ENCODE measurements at regions not wholly inside any gene's neighbourhood (a gene's known extent, or its start where the extent isn't known, plus 50 kb on each side); places are given as distances from the start of the nearest gene placed in this dataset.

- TF ChIP-seq TEAD4 (CRISPR knock-in tag; IDR thresholded peaks at IDR 0.05): no peak
- TF ChIP-seq NFATC4 (CRISPR knock-in tag; IDR thresholded peaks at IDR 0.05): no peak
- TF ChIP-seq, protein P1, sequence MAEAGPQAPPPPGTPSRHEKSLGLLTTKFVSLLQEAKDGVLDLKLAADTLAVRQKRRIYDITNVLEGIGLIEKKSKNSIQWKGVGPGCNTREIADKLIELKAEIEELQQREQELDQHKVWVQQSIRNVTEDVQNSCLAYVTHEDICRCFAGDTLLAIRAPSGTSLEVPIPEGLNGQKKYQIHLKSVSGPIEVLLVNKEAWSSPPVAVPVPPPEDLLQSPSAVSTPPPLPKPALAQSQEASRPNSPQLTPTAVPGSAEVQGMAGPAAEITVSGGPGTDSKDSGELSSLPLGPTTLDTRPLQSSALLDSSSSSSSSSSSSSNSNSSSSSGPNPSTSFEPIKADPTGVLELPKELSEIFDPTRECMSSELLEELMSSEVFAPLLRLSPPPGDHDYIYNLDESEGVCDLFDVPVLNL (CRISPR knock-in tag; IDR thresholded peaks at IDR 0.05; ENCODE audit: borderline replicate concordance, low read depth): no peak
- TF ChIP-seq NR2C2 (CRISPR knock-in tag; IDR thresholded peaks at IDR 0.05): no peak
- TF ChIP-seq ZNF263 (CRISPR knock-in tag; IDR thresholded peaks at IDR 0.05; ENCODE audit: low read depth): no peak
- no peak for TF ChIP-seq ZNF671 (CRISPR knock-in tag; IDR thresholded peaks at IDR 0.05)
- TF ChIP-seq, protein P2, sequence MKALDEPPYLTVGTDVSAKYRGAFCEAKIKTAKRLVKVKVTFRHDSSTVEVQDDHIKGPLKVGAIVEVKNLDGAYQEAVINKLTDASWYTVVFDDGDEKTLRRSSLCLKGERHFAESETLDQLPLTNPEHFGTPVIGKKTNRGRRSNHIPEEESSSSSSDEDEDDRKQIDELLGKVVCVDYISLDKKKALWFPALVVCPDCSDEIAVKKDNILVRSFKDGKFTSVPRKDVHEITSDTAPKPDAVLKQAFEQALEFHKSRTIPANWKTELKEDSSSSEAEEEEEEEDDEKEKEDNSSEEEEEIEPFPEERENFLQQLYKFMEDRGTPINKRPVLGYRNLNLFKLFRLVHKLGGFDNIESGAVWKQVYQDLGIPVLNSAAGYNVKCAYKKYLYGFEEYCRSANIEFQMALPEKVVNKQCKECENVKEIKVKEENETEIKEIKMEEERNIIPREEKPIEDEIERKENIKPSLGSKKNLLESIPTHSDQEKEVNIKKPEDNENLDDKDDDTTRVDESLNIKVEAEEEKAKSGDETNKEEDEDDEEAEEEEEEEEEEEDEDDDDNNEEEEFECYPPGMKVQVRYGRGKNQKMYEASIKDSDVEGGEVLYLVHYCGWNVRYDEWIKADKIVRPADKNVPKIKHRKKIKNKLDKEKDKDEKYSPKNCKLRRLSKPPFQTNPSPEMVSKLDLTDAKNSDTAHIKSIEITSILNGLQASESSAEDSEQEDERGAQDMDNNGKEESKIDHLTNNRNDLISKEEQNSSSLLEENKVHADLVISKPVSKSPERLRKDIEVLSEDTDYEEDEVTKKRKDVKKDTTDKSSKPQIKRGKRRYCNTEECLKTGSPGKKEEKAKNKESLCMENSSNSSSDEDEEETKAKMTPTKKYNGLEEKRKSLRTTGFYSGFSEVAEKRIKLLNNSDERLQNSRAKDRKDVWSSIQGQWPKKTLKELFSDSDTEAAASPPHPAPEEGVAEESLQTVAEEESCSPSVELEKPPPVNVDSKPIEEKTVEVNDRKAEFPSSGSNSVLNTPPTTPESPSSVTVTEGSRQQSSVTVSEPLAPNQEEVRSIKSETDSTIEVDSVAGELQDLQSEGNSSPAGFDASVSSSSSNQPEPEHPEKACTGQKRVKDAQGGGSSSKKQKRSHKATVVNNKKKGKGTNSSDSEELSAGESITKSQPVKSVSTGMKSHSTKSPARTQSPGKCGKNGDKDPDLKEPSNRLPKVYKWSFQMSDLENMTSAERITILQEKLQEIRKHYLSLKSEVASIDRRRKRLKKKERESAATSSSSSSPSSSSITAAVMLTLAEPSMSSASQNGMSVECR (CRISPR knock-in tag; IDR thresholded peaks at IDR 0.05; ENCODE audit: borderline replicate concordance): no peak
- TF ChIP-seq SP1 (CRISPR knock-in tag; conservative IDR thresholded peaks at IDR 0.05): no peak
- no peaks in the 10 kb centered on the region for H3K27me3 Mint-ChIP-seq (ENCODE audit: low read depth)
- H3K4me3 Mint-ChIP-seq: no peak overlapping the region
- CTCF ChIA-PET: no interaction called here
- ATAC-seq (no peak), DNase-seq (ENCODE audit: low spot score) (no peak)
- no peak overlapping the region for H3K27ac Mint-ChIP-seq
- POLR2A ChIA-PET: no interaction called here
- H3K4me1 Mint-ChIP-seq: no peaks in the 10 kb centered on the region
- peaks cover 28% of the 10 kb centered on the region for H3K9me3 Mint-ChIP-seq
- peaks cover 20% of the 10 kb centered on the region for H3K36me3 Mint-ChIP-seq
Measured at GRCh38 chr3:162507397-162507796, 1010.8 kb downstream of the OTOL1 start.

DNA sequence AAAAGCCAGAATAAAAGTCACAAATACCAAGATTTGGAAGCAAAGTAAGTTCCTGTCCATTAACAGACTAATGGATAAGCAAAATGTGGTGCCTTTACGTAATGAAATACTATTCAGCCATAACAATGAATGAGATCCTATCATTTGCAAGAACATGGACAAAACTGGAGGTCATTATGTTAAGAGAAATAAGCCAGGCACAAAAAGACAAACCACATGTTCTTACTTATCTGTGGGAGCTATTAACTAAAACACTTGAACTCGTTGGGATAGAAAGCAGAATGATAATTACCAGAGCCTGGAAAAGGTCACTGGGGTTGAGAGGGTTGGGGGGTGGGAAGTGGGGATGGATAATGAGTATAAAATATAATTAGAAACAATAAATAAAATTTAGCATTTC, 1015.9 kb downstream of the OTOL1 start:
- Mint-ChIP-seq H3K36me3 (no peaks in the 10 kb centered on the region), H3K27me3 (ENCODE audit: low read depth) (no peaks in the 10 kb centered on the region), H3K27ac (peak overlapping the region; percentile 40; the same call in 1 of the 2 replicates), H3K4me1 (no peaks in the 10 kb centered on the region; the same call in 1 of the 2 replicates), H3K9me3 (peaks cover 13% of the 10 kb centered on the region), H3K4me3 (no peak overlapping the region)
- CTCF ChIA-PET: no interaction called here
- POLR2A ChIA-PET: no interaction called here
- DNase-seq (ENCODE audit: low spot score) (no peak), ATAC-seq (no peak)
- TF ChIP-seq MYBL2 (CRISPR knock-in tag; IDR thresholded peaks at IDR 0.05) (no peak), PRRX2 (CRISPR knock-in tag; IDR thresholded peaks at IDR 0.05) (no peak), CBFB (CRISPR knock-in tag; IDR thresholded peaks at IDR 0.05; ENCODE audit: low read depth) (no peak), ZNF281 (CRISPR knock-in tag; IDR thresholded peaks at IDR 0.05) (no peak), IRF2 (CRISPR knock-in tag; IDR thresholded peaks at IDR 0.05; ENCODE audit: borderline replicate concordance, low read depth) (no peak), JUN (CRISPR knock-in tag; IDR thresholded peaks at IDR 0.05) (no peak), ZNF396 (CRISPR knock-in tag; IDR thresholded peaks at IDR 0.05; ENCODE audit: borderline replicate concordance) (no peak), ZNF263 (CRISPR knock-in tag; IDR thresholded peaks at IDR 0.05; ENCODE audit: low read depth) (no peak), ELF4 (CRISPR knock-in tag; IDR thresholded peaks at IDR 0.05; ENCODE audit: low read depth) (no peak)

DNA sequence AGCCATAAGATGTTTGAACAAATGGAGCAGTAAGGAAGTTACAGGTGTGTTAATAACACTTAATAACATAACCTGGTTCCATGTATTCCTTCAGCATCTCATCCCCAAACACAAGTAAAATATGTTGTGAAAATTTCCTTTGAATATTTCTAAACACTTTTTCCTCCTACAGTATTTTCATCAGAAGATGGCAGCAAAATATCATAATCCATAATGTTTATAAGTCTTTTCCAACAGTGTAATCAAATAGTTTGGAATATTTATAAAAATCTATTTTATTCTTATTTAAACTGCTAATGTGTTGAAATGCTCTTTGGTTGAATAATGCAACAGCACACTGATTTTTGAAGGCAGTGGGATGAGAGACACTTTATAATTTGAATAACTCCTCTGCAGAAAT, 1020.5 kb downstream of the OTOL1 start:
- H3K4me3 Mint-ChIP-seq: no peak overlapping the region
- POLR2A ChIA-PET: no interaction called here
- ATAC-seq (no peak), DNase-seq (ENCODE audit: low spot score) (no peak)
- H3K27ac Mint-ChIP-seq: no peak overlapping the region
- H3K9me3 Mint-ChIP-seq: peaks cover 15% of the 10 kb centered on the region
- H3K36me3 Mint-ChIP-seq: peaks cover 5% of the 10 kb centered on the region
- CTCF ChIA-PET: no interaction called here
- H3K27me3 Mint-ChIP-seq (ENCODE audit: low read depth): no peaks in the 10 kb centered on the region
- H3K4me1 Mint-ChIP-seq: peaks cover 5% of the 10 kb centered on the region; the same call in 1 of the 2 replicates
- TF ChIP-seq IRF2 (CRISPR knock-in tag; IDR thresholded peaks at IDR 0.05; ENCODE audit: borderline replicate concordance, low read depth): no peak
- no peak for TF ChIP-seq ZNF138 (CRISPR knock-in tag; conservative IDR thresholded peaks at IDR 0.05)
- TF ChIP-seq TEAD4 (CRISPR knock-in tag; IDR thresholded peaks at IDR 0.05): no peak
- no peak for TF ChIP-seq ZNF263 (CRISPR knock-in tag; IDR thresholded peaks at IDR 0.05; ENCODE audit: low read depth)
- TF ChIP-seq STAT6 (CRISPR knock-in tag; conservative IDR thresholded peaks at IDR 0.05; ENCODE audit: low read depth): no peak
- TF ChIP-seq NFE2L1 (CRISPR knock-in tag; IDR thresholded peaks at IDR 0.05): no peak
- TF ChIP-seq CREM (CRISPR knock-in tag; IDR thresholded peaks at IDR 0.05): no peak
- TF ChIP-seq MXD4 (CRISPR knock-in tag; IDR thresholded peaks at IDR 0.05; ENCODE audit: borderline replicate concordance): no peak

Measured in WTC11 (cell line).